ENCODE measurements at regions not wholly inside any gene's neighbourhood (a gene's known extent, or its start where the extent isn't known, plus 50 kb on each side); places are given as distances from the start of the nearest gene placed in this dataset.
"Not testable (repeated sequence)": the region's sequence is repeated elsewhere in the genome, so short reads cannot be mapped to it uniquely, and the experiment has no call there.

- no peak for DNase-seq
These were observed 243.5 kb downstream of the ENC1 start for GRCh38 chr5:74396913-74397622.

- DNase-seq = no peak
These were observed 245.3 kb downstream of the ENC1 start for GRCh38 chr5:74394916-74395880.

- no peak for DNase-seq
These were observed 246.0 kb downstream of the ENC1 start for GRCh38 chr5:74394528-74394915.

DNA sequence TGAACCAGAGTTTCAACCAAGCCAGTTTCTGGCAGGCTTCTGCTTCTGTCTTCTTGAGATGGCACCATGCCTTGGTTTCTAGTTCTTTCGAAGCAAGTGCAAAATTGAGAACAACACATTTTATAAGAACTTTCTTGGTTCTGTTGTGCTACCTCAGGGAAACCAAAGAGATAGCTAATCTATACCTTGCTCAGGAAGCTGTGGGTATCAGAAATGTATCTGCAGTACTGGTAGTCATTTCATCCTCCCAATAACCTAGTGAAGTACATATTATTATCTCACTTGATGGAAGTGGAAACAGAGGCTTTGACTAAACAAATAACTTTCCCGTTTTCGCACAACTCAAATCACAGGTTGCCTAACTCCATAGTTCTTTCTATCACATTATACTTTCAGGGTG lies 246.6 kb downstream of the ENC1 start:
- no peak for DNase-seq

GRCh38 chr5:74392711-74393351 lies 247.7 kb downstream of the ENC1 start:
- peak; percentile 25 for DNase-seq

- peak; percentile 67 for DNase-seq
These were observed 249.1 kb downstream of the ENC1 start for GRCh38 chr5:74391410-74391809.

DNA sequence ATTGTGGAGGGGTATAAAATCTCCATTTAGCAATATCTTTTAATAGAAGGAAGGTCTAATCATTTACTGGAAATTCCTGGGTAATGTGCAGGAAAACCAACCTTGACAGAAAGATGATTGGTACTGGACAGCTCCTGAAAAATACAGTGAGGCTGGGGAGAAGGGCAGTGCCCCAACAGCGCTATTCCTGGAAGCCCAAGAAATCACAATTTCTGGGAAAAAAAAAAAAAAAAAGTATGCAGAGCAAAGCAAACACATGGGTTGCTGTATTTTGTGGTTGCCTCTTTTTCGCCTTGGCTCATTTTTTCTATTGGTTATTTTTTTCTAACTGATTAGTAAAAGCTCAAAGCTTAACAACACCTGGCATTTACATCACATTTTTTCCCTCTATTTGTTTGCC lies 249.7 kb downstream of the ENC1 start:
- DNase-seq = no peak

GRCh38 chr5:74390306-74390637 lies 250.3 kb downstream of the ENC1 start:
- no peak for DNase-seq

DNA sequence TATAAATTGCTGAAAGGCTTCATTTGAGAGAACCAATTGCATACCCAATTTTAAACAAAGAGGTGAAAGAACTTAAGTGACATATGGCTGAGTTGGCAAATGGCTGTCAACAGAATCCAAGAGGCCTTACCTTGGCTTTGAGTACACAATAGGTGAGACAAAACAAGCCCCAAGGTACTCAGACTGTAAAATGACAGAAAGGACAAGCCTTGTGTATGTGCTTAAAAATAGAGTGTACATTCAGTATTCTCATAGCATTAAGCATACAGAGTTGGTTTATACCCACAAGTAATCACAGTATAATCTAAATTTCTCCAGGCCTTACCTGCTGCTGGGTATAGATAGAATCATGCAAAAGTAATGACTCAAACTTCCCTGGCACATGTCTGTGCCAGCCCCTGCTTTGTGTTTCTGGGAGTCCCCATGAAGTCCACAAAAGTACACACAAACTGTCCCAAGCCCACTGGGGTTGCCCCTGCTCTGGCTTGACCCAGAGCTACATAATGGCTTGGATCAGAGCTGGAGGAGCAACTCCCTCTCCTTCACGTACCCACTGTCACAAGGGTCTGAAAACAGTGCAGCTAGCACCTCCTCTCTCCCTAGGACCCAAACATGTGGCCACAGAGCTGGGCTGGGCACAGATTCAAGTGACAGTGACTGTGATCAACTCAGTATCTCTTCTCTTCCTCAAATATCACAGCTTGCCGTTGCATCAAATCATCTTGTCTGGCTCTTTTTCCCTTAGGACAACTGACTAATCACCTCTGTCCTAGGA lies 250.8 kb downstream of the ENC1 start:
- no peak for DNase-seq

GRCh38 chr5:74388411-74388810 lies 252.1 kb downstream of the ENC1 start:
- DNase-seq = not testable (repeated sequence)

GRCh38 chr5:74386571-74387334 lies 253.8 kb downstream of the ENC1 start:
- DNase-seq = no peak

GRCh38 chr5:74384851-74385250 lies 255.7 kb downstream of the ENC1 start:
- no peak for DNase-seq

- no peak for DNase-seq
These were observed 257.4 kb downstream of the ENC1 start for GRCh38 chr5:74382987-74383593.

DNA sequence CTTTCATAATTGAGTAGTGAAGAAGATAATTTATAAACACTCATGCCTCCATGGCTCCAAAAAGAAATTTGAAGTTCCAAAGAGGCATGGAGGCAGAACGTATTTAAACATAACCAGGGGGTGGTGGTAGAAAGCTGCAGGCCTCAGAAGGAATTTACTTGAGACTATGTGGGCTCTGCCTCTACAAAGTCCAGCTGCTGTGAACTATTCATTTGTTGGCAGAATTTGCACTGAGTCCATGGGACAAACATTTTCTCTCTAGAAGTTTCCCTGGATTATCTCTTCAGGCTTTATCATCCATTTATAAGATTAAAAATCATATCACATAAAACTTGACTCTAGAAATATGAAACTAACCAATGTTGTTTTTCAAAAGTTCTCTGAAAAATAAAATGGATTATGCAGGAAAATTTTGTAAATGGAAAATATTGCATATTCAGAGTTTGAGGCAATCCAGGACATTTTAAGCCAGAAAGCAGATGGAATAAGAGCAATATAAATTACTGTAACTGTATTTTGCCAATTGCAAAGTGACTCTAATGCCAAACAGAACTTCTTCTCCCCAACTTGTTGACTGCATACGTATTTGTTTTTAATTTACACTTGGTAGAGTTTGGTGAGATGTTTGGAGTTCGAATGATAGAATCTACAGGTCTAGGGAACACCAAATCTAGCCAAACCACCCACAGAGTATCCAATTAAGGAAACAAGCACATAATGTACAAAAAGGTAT lies 258.2 kb downstream of the ENC1 start:
- no peak for DNase-seq

GRCh38 chr5:74380193-74380592 lies 260.3 kb downstream of the ENC1 start:
- no peak for DNase-seq

DNA sequence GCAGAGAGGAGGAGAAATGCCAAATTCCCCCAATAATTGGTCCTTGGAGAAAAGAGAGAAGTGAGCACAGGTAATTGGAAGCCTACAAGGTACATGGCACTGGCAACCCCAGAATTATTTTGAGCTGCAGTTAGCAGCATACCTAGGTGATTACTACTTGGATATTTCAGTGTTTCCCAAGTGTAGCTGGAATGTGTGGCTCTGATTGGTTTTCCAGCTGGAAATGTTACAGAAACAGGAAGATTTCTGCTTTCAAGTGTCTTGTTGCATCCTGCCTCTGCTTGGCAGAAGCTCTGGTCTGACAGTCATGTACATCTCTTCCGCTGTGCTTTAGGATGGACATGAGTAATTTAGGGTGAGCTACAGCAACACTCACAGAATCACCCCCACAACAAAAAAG lies 262.1 kb downstream of the ENC1 start:
- no peak for DNase-seq

- DNase-seq = peak; percentile 49
These were observed 264.3 kb downstream of the ENC1 start for GRCh38 chr5:74376187-74376586.

DNA sequence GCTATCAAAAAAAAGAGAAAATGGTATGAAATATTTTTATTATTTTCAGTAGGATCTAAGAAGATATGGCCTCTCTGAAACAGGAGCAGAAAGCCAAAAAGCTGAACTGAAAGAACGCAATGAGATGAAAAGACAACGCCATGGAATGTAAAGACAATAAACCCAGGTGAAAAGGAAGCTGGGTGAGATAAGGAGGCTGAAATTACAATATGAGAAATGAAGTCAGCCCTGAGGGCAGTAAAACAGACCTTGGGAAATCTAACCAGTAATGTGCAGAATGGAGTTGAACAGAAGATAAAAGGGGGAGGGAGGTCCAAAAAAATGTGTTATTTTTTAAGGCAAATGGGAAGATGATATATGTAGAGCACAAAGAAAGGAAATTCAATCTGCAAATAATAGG lies 265.3 kb downstream of the ENC1 start:
- no peak for DNase-seq

DNA sequence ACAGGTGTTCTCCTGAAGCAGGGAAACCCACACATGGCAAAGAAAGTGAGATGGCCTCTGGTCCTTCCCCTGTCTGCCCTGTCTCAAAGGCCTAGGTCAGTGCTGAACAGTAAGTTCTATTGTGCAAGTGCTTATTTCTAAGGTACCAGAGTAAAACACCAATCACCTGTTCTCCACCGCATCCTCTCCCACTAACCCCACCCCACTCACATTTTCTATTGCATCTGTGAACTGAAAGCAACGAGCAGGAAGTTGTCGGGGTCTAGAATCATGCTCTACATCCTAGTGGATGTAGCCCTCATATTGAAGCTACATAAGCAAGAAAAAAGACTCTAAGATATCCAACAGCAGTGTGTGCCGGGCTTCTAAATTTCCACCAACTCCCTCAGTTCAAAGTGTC lies 265.9 kb downstream of the ENC1 start:
- DNase-seq = no peak

DNA sequence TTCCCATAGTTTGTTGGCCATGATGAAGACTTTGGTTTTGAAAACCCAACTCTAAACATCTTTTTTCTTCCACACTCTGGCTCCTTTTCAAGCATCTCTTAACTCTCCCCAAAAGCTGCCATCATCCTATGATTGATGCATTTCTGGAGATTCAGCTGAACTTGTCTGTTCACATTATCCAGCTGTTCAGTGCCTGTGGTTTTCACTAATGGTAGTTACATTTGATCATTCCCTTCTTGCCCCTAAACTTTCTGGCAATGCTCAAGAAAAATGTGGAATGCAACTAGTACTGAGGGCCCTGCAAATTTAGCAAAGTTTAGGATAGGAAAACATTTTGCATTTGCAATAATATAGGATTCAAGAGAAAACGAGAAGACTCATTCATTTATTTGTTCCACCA lies 267.5 kb downstream of the ENC1 start:
- DNase-seq = no peak

- no peak for DNase-seq
These were observed 267.9 kb downstream of the ENC1 start for GRCh38 chr5:74372502-74373064.
